HFF-Myc (cell line): ENCODE measurements at regions not wholly inside any gene's neighbourhood (a gene's known extent, or its start where the extent isn't known, plus 50 kb on each side); places are given as distances from the start of the nearest gene placed in this dataset.

ENCODE experiments used
- DNase-seq: peaks from one replicate; pipeline ENCODE4 v3.0.0-alpha.2; 2011; ENCODE audit warnings: low read depth; ENCODE audit errors: extremely low read depth
- H3K4me3 ChIP-seq: replicated peaks from 2 replicates; pipeline ENCODE4 v1.5.1; 2011; ENCODE audit warnings: low read depth, mild to moderate bottlenecking, control low read depth, low read length
- CTCF ChIP-seq: IDR thresholded peaks from 2 replicates; pipeline ENCODE4 v1.5.1; 2012; ENCODE audit warnings: mild to moderate bottlenecking, low read depth, low read length, control low read depth; ENCODE audit errors: missing control alignments

- no peak for DNase-seq
- no peak for TF ChIP-seq CTCF
- H3K4me3 ChIP-seq = no peak overlapping the region
Observed at GRCh38 chr10:43710772-43711471, 62.2 kb upstream of the ZNF32 start.

GRCh38 chr10:43708262-43708661 lies 59.6 kb upstream of the ZNF32 start:
- no peak for DNase-seq
- TF ChIP-seq CTCF = no peak
- H3K4me3 ChIP-seq = no peak overlapping the region

- TF ChIP-seq CTCF = no peak
- no peak overlapping the region for H3K4me3 ChIP-seq
- DNase-seq = no peak
Observed at GRCh38 chr10:43707770-43708169, 59.1 kb upstream of the ZNF32 start.

- H3K4me3 ChIP-seq = no peak overlapping the region
- DNase-seq = no peak
- TF ChIP-seq CTCF = no peak
Observed at GRCh38 chr10:43706166-43706565, 57.5 kb upstream of the ZNF32 start.

- no peak for TF ChIP-seq CTCF
- H3K4me3 ChIP-seq = no peak overlapping the region
- DNase-seq = no peak
Observed at GRCh38 chr10:43703286-43703685, 54.6 kb upstream of the ZNF32 start.

GRCh38 chr10:43702936-43703281 lies 54.2 kb upstream of the ZNF32 start:
- no peak overlapping the region for H3K4me3 ChIP-seq
- TF ChIP-seq CTCF = no peak
- DNase-seq = no peak
